ENCODE measurements at regions not wholly inside any gene's neighbourhood (a gene's known extent, or its start where the extent isn't known, plus 50 kb on each side); places are given as distances from the start of the nearest gene placed in this dataset.

- no peaks in the 10 kb centered on the region for H3K36me3 ChIP-seq (ENCODE audit: insufficient read depth, low read length)
- H3K9me3 ChIP-seq (ENCODE audit: low read length): no peaks in the 10 kb centered on the region
- H3K4me3 ChIP-seq (ENCODE audit: low read length): no peak overlapping the region
- H3K4me1 ChIP-seq (ENCODE audit: insufficient read depth, low read length): no peaks in the 10 kb centered on the region
- no peak overlapping the region for H2AFZ ChIP-seq (ENCODE audit: low read depth, low read length)
- peaks cover 20% of the 10 kb centered on the region for H3K27me3 ChIP-seq (ENCODE audit: insufficient read depth, low read length)
These were observed 254.4 kb downstream of the FOXD2 start for GRCh38 chr1:47692196-47692595.

DNA sequence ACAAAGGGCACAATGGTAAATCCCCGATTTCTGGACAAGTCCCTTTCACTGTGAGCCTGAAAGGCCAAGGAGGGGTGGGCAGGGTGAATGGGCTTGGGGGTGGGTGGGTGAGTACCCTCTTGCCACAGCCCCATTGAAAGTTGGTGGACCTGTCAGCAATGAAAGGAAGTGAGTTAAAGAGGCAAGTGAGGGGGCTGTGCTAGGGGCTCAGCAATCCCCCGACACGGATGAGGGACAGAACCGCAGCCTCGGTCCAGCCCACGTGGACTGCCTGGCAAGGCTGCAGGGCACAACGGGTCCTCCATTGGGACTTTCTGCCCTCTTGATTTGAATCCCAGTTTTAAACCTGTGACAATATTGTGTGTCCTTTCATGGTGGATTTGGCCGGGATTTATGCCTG, 255.3 kb downstream of the FOXD2 start:
- Histone ChIP-seq H3K36me3 (ENCODE audit: insufficient read depth, low read length) (no peaks in the 10 kb centered on the region), H3K9me3 (ENCODE audit: low read length) (no peaks in the 10 kb centered on the region), H3K4me1 (ENCODE audit: insufficient read depth, low read length) (no peaks in the 10 kb centered on the region), H3K4me3 (ENCODE audit: low read length) (no peak overlapping the region), H3K27me3 (ENCODE audit: insufficient read depth, low read length) (peaks cover 12% of the 10 kb centered on the region), H2AFZ (ENCODE audit: low read depth, low read length) (no peak overlapping the region)

DNA sequence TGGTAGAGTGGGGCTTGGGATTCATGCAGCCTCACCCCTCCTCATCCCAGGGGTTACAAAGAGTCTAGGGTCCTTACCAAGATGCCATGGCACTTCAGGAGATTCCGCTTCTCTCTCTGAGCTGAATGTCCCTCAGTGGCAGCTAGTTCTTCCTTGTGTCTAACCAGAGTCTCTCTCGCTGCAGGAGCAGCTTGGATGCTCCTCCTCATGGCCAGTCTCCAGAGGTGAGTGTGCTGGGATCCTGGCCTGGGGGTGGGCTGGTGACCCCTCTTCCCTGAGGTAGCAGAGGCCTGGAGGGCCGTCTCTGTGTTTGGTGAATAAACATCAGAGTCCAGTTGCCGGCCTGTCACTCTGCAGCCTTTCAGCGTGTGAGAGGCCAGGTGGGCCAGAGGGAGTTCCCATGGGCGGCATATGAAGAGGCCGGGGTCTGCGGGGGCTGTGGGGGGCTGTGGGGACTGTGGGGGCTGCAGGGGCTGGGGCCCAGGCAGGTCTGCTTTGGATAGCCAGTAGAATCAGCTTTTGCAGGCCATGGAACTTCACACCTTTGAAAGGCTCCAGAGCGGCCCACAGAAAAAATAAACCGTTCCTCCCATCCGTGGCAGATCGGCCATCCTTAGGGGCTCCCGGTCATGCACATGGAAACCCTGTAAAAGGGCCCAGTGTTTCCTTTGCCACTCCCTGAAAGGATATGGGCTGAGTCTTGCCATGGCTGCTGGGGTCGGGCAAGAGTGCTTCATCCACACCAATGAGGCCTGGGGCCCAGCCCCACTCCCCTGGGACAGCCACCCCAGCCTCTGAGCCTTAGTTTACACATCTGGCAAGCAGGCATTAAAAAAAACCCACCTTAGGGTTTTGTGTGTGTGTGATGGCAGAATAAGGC, 256.4 kb downstream of the FOXD2 start:
- Histone ChIP-seq H3K4me3 (ENCODE audit: low read length) (no peak overlapping the region), H2AFZ (ENCODE audit: low read depth, low read length) (no peak overlapping the region), H3K36me3 (ENCODE audit: insufficient read depth, low read length) (no peaks in the 10 kb centered on the region), H3K9me3 (ENCODE audit: low read length) (no peaks in the 10 kb centered on the region), H3K27me3 (ENCODE audit: insufficient read depth, low read length) (peaks cover 3% of the 10 kb centered on the region), H3K4me1 (ENCODE audit: insufficient read depth, low read length) (no peaks in the 10 kb centered on the region)

GRCh38 chr1:47696404-47696736, 258.5 kb downstream of the FOXD2 start:
- Histone ChIP-seq H2AFZ (ENCODE audit: low read depth, low read length) (no peak overlapping the region), H3K27me3 (ENCODE audit: insufficient read depth, low read length) (peaks cover 5% of the 10 kb centered on the region), H3K36me3 (ENCODE audit: insufficient read depth, low read length) (no peaks in the 10 kb centered on the region), H3K9me3 (ENCODE audit: low read length) (no peaks in the 10 kb centered on the region), H3K4me3 (ENCODE audit: low read length) (no peak overlapping the region), H3K4me1 (ENCODE audit: insufficient read depth, low read length) (no peaks in the 10 kb centered on the region)

DNA sequence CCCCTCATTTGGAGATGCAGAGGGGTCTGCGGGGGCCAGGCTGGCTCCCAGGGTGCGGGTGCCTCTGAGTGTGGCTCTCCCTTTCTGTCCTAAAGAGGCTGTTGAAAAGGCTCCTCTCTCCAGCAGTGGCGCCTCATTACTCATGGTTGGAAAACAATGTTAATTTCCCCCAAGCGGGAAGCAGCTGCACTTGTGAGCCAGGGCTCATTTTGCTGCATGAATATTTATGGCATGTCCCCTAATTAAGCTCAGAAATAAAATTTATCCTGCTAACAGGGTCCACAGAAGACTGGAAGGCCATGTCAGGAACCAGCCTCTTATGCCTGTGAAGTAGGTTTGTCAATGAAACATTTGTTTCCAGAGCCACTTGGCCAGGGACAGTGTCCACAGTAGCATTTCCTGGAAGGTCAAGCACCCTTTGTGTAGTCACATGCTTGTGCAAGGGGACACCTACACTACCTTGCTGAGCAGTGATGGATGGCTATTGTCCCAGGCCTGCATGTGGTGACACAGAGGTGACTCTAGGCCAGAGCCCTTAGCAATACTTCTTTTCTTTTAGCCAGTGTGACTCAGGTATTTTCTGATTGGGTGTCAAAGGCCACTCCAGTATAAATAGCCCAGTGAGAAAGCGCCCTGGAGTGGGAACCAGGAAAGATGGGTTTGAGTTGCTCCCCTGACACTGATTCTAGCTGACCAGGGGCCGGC, 259.0 kb downstream of the FOXD2 start:
- Histone ChIP-seq H3K9me3 (ENCODE audit: low read length) (no peaks in the 10 kb centered on the region), H2AFZ (ENCODE audit: low read depth, low read length) (no peak overlapping the region), H3K27me3 (ENCODE audit: insufficient read depth, low read length) (peaks cover 5% of the 10 kb centered on the region)

GRCh38 chr1:47697616-47698335, 259.9 kb downstream of the FOXD2 start:
- no peak overlapping the region for H3K4me3 ChIP-seq (ENCODE audit: low read length)
- H3K9me3 ChIP-seq (ENCODE audit: low read length): no peaks in the 10 kb centered on the region
- peaks cover 2% of the 10 kb centered on the region for H3K27me3 ChIP-seq (ENCODE audit: insufficient read depth, low read length)
- no peaks in the 10 kb centered on the region for H3K4me1 ChIP-seq (ENCODE audit: insufficient read depth, low read length)
- H3K36me3 ChIP-seq (ENCODE audit: insufficient read depth, low read length): no peaks in the 10 kb centered on the region
- H2AFZ ChIP-seq (ENCODE audit: low read depth, low read length): no peak overlapping the region

More for the DNA sequence above, 259.0 kb downstream of the FOXD2 start:
- Histone ChIP-seq H3K4me1 (ENCODE audit: insufficient read depth, low read length) (no peaks in the 10 kb centered on the region), H3K4me3 (ENCODE audit: low read length) (no peak overlapping the region), H3K36me3 (ENCODE audit: insufficient read depth, low read length) (no peaks in the 10 kb centered on the region)

GRCh38 chr1:47699492-47700235, 261.8 kb downstream of the FOXD2 start:
- H3K27me3 ChIP-seq (ENCODE audit: insufficient read depth, low read length): peaks cover 11% of the 10 kb centered on the region
- no peaks in the 10 kb centered on the region for H3K9me3 ChIP-seq (ENCODE audit: low read length)
- H2AFZ ChIP-seq (ENCODE audit: low read depth, low read length): no peak overlapping the region

DNA sequence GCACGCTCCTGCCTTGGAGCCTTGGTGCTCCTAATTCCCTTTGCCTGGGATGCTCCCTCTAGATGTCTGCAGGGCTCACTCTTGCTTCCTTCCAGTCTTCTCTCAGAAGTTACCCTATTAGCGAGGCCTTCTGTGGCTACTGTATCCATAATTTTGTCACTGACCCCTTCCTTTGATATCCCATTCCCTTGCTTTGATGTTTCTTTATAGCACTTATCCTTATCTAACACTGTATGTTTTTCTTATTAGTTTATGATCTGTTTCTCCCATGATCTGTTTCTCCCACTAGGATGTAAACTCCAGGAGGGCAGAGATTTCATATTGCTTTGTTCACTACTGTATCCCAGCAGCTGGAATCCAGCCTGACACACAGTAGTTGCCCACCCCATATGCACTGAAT, 263.4 kb downstream of the FOXD2 start:
- Histone ChIP-seq H3K27me3 (ENCODE audit: insufficient read depth, low read length) (peaks cover 24% of the 10 kb centered on the region), H2AFZ (ENCODE audit: low read depth, low read length) (no peak overlapping the region), H3K4me1 (ENCODE audit: insufficient read depth, low read length) (no peaks in the 10 kb centered on the region), H3K9me3 (ENCODE audit: low read length) (no peaks in the 10 kb centered on the region), H3K4me3 (ENCODE audit: low read length) (no peak overlapping the region), H3K36me3 (ENCODE audit: insufficient read depth, low read length) (no peaks in the 10 kb centered on the region)

More at GRCh38 chr1:47699492-47700235, 261.8 kb downstream of the FOXD2 start:
- Histone ChIP-seq H3K4me3 (ENCODE audit: low read length) (no peak overlapping the region), H3K4me1 (ENCODE audit: insufficient read depth, low read length) (no peaks in the 10 kb centered on the region), H3K36me3 (ENCODE audit: insufficient read depth, low read length) (no peaks in the 10 kb centered on the region)

DNA sequence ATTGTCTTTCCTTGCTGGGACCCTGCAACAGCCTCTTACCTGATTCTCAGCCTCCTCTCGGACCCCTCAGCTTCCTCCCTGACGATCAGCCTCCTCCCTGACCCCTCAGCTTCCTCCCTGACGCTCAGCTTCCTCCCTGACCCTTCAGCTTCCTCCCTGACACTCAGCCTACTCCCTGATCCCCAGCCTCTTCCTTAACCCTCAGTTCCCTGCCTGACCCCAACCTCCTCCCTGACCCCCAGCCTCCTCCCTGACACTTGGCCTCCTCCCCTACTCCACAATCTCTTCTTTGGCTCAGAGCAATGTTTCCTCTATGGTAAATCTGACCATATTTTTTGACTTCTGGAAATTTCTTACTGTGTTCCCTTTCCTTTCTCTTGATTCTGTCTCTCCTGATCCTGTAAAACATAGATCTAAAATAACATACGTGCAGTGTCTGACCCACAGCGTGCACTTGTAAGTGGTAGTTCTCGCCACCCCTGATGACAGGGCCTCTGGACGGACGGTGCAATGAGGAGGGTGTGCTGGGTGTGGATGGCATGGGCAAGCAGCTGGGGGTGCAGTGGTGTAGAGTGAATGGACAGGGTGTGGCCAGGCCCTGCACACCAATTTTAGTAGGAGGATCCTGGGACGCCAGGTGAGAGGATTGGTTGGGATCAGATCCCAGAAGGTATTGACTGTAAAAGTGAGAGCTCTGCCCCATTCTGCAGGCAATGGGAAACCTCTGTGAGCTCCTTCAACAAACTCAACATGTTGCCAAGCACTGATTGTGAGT, 264.1 kb downstream of the FOXD2 start:
- Histone ChIP-seq H3K4me1 (ENCODE audit: insufficient read depth, low read length) (no peaks in the 10 kb centered on the region), H3K4me3 (ENCODE audit: low read length) (no peak overlapping the region)

GRCh38 chr1:47703156-47703825, 265.4 kb downstream of the FOXD2 start:
- H2AFZ ChIP-seq (ENCODE audit: low read depth, low read length): no peak overlapping the region
- H3K27me3 ChIP-seq (ENCODE audit: insufficient read depth, low read length): peaks cover 41% of the 10 kb centered on the region
- H3K4me1 ChIP-seq (ENCODE audit: insufficient read depth, low read length): no peaks in the 10 kb centered on the region
- H3K36me3 ChIP-seq (ENCODE audit: insufficient read depth, low read length): no peaks in the 10 kb centered on the region
- no peak overlapping the region for H3K4me3 ChIP-seq (ENCODE audit: low read length)
- H3K9me3 ChIP-seq (ENCODE audit: low read length): no peaks in the 10 kb centered on the region

More for the DNA sequence above, 264.1 kb downstream of the FOXD2 start:
- Histone ChIP-seq H3K27me3 (ENCODE audit: insufficient read depth, low read length) (peaks cover 29% of the 10 kb centered on the region), H3K9me3 (ENCODE audit: low read length) (no peaks in the 10 kb centered on the region), H3K36me3 (ENCODE audit: insufficient read depth, low read length) (no peaks in the 10 kb centered on the region), H2AFZ (ENCODE audit: low read depth, low read length) (no peak overlapping the region)

GRCh38 chr1:47703981-47704596, 266.2 kb downstream of the FOXD2 start:
- H3K4me3 ChIP-seq (ENCODE audit: low read length): no peak overlapping the region
- H3K36me3 ChIP-seq (ENCODE audit: insufficient read depth, low read length): no peaks in the 10 kb centered on the region
- H3K9me3 ChIP-seq (ENCODE audit: low read length): no peaks in the 10 kb centered on the region
- H3K4me1 ChIP-seq (ENCODE audit: insufficient read depth, low read length): peaks cover 3% of the 10 kb centered on the region
- no peak overlapping the region for H2AFZ ChIP-seq (ENCODE audit: low read depth, low read length)
- peaks cover 49% of the 10 kb centered on the region for H3K27me3 ChIP-seq (ENCODE audit: insufficient read depth, low read length)
